ENCODE measurements at regions not wholly inside any gene's neighbourhood (a gene's known extent, or its start where the extent isn't known, plus 50 kb on each side); places are given as distances from the start of the nearest gene placed in this dataset.

DNA sequence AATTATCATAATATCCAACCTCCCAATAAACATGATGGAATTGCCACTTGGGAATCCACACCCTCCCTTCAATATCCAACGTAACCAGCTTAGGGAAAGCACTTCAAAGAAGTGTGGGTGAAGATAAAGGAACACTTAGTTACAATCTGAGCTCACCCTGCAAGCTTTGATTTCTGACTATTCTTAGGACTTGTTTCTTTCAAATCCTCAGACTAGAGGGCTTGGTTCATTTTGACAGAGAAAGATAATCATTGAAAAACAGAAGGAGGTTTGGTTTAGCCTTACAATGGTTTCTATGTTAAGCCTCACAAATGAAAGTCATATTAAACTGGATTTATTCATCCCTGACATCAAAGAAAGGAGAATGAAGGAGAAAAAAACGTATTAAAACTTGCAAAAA, 57.9 kb upstream of the SYT13 start:
- intact Hi-C loops (cut with micrococcal nuclease) (no loop called here), dilution Hi-C loops (cut with HindIII; ENCODE audit: low sequenced_read_pairs, unreplicated experiment) (no loop called here), in situ Hi-C loops (cut with MboI; ENCODE audit: low sequenced_read_pairs) (no loop called here)
- H3K27ac ChIP-seq (ENCODE audit: insufficient read depth, low read length) = no peak overlapping the region
- H3K18ac ChIP-seq (ENCODE audit: low read depth, low read length) = no peak overlapping the region
- no peak overlapping the region for H3K56ac ChIP-seq (ENCODE audit: extremely low read depth, insufficient read depth, low read length)
- H3K4me3 ChIP-seq (ENCODE audit: insufficient read depth, low read depth, low read length) = no peak overlapping the region
- TF ChIP-seq BHLHE40 (IDR thresholded peaks at IDR 0.05; ENCODE audit: low read depth, low read length) = no peak
- TF ChIP-seq CHD1 (IDR thresholded peaks at IDR 0.05; ENCODE audit: low read depth, low read length) = no peak
- TF ChIP-seq, protein P1, sequence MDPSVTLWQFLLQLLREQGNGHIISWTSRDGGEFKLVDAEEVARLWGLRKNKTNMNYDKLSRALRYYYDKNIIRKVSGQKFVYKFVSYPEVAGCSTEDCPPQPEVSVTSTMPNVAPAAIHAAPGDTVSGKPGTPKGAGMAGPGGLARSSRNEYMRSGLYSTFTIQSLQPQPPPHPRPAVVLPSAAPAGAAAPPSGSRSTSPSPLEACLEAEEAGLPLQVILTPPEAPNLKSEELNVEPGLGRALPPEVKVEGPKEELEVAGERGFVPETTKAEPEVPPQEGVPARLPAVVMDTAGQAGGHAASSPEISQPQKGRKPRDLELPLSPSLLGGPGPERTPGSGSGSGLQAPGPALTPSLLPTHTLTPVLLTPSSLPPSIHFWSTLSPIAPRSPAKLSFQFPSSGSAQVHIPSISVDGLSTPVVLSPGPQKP (IDR thresholded peaks at IDR 0.05; ENCODE audit: borderline replicate concordance, low read depth, low read length) = no peak
- TF ChIP-seq, protein P2, sequence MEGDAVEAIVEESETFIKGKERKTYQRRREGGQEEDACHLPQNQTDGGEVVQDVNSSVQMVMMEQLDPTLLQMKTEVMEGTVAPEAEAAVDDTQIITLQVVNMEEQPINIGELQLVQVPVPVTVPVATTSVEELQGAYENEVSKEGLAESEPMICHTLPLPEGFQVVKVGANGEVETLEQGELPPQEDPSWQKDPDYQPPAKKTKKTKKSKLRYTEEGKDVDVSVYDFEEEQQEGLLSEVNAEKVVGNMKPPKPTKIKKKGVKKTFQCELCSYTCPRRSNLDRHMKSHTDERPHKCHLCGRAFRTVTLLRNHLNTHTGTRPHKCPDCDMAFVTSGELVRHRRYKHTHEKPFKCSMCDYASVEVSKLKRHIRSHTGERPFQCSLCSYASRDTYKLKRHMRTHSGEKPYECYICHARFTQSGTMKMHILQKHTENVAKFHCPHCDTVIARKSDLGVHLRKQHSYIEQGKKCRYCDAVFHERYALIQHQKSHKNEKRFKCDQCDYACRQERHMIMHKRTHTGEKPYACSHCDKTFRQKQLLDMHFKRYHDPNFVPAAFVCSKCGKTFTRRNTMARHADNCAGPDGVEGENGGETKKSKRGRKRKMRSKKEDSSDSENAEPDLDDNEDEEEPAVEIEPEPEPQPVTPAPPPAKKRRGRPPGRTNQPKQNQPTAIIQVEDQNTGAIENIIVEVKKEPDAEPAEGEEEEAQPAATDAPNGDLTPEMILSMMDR (conservative IDR thresholded peaks at IDR 0.05; ENCODE audit: low read depth, low read length) = no peak
- H4K8ac ChIP-seq (ENCODE audit: low read depth in 2 of 2, low read length in 2 of 2) = no peak overlapping the region
- H4K20me1 ChIP-seq (ENCODE audit: insufficient read depth, low read length) = no peaks in the 10 kb centered on the region
- H2BK20ac ChIP-seq (ENCODE audit: low read depth, low read length) = no peak overlapping the region
- H2AFZ ChIP-seq (replicated peaks; ENCODE audit: low read length, poor library complexity) = no peak overlapping the region
- POLR2A ChIA-PET (ENCODE audit: unreplicated experiment) = no interaction called here
- no peak overlapping the region for H4K5ac ChIP-seq (ENCODE audit: low read depth, low read length)
- no peak overlapping the region for H2BK15ac ChIP-seq (ENCODE audit: low read depth, low read length)
- H2BK5ac ChIP-seq (ENCODE audit: low read depth, low read length, poor library complexity, severe bottlenecking) = no peak overlapping the region
- no peak for DNase-seq
- no peak overlapping the region for H3K23ac ChIP-seq (ENCODE audit: low read depth, low read length)
- no peaks in the 10 kb centered on the region for H3K4me1 ChIP-seq (ENCODE audit: control insufficient read depth, insufficient read depth, low read length)
- no peaks in the 10 kb centered on the region for H3K9me1 ChIP-seq (ENCODE audit: insufficient read depth, low read length)
- H3K36me3 ChIP-seq (ENCODE audit: control insufficient read depth, insufficient read depth, low read length) = no peaks in the 10 kb centered on the region
- no peak overlapping the region for H3K4me2 ChIP-seq (ENCODE audit: low read depth, low read length)
- H3K14ac ChIP-seq (replicated peaks; ENCODE audit: low read depth, low read length) = no peak overlapping the region
- CTCF ChIA-PET = no interaction called here
- H2AK9ac ChIP-seq (replicated peaks; ENCODE audit: low read depth, low read length, poor library complexity) = no peak overlapping the region
- WGBS, 2 experiments (ENCODE audit: extremely low coverage in 2 of 2, insufficient read length in 1 of 2) = no CpG with 5 or more reads among the region's 2 CpGs
- H3K9ac ChIP-seq (ENCODE audit: low read depth, low read length) = no peak overlapping the region
- H3K9me3 ChIP-seq (ENCODE audit: control insufficient read depth, insufficient read depth, low read length) = no peaks in the 10 kb centered on the region
- H4K91ac ChIP-seq (ENCODE audit: insufficient read depth, low read depth, low read length) = no peak overlapping the region
- BruUV-seq (replicated peaks) = no TSS peak
- ATAC-seq (ENCODE audit: low read depth) = no peak
- H2AK5ac ChIP-seq (ENCODE audit: low read depth, low read length) = no peak overlapping the region
- no peak overlapping the region for H3K4ac ChIP-seq (ENCODE audit: low read depth, low read length)
- peaks cover 13% of the 10 kb centered on the region for H3K27me3 ChIP-seq (ENCODE audit: control insufficient read depth, insufficient read depth, low read length)
- no peak overlapping the region for H2BK120ac ChIP-seq (ENCODE audit: low read depth, low read length)
- no peaks in the 10 kb centered on the region for H3K79me1 ChIP-seq (ENCODE audit: low read depth in 1 of 2, low read length in 2 of 2)

Measured in IMR-90 (cell line).